ENCODE measurements at regions not wholly inside any gene's neighbourhood (a gene's known extent, or its start where the extent isn't known, plus 50 kb on each side); places are given as distances from the start of the nearest gene placed in this dataset.

DNA sequence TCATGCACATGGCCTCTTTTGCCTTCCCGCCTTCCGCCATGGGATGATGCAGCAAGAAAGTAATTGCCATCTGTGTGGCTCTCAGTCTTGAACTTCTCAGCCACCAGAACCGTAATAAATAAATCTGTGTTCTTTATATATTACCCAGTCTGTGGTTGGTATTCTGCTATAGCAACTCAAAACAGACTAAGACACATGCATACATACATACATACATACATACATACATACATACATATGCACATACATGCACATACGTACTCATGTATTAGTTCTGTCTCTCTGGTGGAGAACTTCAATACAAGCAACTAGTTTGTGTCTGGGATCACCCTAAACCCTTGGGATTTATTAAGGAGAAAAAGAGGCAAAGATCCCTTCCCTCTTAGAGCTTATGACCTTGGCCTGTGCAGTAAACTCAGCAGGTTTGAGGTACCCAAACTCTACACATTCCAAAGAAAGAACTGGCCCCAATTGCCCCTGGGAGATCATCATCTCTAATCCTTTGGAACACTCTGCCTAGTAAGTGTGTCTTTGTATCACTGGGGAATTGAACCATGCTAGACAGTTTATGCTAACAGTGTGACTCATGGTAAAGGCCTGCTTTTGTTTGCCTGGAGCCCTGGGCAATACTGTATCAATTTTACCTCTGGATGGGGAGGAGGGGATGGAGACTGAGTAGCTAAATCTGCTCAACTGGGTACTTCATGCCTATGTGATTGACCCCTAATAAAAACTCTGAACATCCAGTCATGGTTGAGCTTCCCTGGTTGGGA is 115.6 kb upstream of the LMCD1 start:
- TF ChIP-seq, protein P1, sequence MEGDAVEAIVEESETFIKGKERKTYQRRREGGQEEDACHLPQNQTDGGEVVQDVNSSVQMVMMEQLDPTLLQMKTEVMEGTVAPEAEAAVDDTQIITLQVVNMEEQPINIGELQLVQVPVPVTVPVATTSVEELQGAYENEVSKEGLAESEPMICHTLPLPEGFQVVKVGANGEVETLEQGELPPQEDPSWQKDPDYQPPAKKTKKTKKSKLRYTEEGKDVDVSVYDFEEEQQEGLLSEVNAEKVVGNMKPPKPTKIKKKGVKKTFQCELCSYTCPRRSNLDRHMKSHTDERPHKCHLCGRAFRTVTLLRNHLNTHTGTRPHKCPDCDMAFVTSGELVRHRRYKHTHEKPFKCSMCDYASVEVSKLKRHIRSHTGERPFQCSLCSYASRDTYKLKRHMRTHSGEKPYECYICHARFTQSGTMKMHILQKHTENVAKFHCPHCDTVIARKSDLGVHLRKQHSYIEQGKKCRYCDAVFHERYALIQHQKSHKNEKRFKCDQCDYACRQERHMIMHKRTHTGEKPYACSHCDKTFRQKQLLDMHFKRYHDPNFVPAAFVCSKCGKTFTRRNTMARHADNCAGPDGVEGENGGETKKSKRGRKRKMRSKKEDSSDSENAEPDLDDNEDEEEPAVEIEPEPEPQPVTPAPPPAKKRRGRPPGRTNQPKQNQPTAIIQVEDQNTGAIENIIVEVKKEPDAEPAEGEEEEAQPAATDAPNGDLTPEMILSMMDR (IDR thresholded peaks at IDR 0.05; ENCODE audit: low read depth, low read length, missing input control), result no peak
- TF ChIP-seq SP1 (IDR thresholded peaks at IDR 0.05), result no peak
- TF ChIP-seq RAD21 (IDR thresholded peaks at IDR 0.05), result no peak
- no peak for TF ChIP-seq GABPA (IDR thresholded peaks at IDR 0.05 in 1 of 2, conservative IDR thresholded peaks at IDR 0.05 in 1 of 2)
- no peak for TF ChIP-seq ATF3 (IDR thresholded peaks at IDR 0.05)
- no peak for TF ChIP-seq TAF1 (conservative IDR thresholded peaks at IDR 0.05)
- TF ChIP-seq MAX (IDR thresholded peaks at IDR 0.05), result no peak
- TF ChIP-seq, protein P2, sequence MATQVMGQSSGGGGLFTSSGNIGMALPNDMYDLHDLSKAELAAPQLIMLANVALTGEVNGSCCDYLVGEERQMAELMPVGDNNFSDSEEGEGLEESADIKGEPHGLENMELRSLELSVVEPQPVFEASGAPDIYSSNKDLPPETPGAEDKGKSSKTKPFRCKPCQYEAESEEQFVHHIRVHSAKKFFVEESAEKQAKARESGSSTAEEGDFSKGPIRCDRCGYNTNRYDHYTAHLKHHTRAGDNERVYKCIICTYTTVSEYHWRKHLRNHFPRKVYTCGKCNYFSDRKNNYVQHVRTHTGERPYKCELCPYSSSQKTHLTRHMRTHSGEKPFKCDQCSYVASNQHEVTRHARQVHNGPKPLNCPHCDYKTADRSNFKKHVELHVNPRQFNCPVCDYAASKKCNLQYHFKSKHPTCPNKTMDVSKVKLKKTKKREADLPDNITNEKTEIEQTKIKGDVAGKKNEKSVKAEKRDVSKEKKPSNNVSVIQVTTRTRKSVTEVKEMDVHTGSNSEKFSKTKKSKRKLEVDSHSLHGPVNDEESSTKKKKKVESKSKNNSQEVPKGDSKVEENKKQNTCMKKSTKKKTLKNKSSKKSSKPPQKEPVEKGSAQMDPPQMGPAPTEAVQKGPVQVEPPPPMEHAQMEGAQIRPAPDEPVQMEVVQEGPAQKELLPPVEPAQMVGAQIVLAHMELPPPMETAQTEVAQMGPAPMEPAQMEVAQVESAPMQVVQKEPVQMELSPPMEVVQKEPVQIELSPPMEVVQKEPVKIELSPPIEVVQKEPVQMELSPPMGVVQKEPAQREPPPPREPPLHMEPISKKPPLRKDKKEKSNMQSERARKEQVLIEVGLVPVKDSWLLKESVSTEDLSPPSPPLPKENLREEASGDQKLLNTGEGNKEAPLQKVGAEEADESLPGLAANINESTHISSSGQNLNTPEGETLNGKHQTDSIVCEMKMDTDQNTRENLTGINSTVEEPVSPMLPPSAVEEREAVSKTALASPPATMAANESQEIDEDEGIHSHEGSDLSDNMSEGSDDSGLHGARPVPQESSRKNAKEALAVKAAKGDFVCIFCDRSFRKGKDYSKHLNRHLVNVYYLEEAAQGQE (IDR thresholded peaks at IDR 0.05), result no peak
- no peak for TF ChIP-seq ZBTB33 (IDR thresholded peaks at IDR 0.05)
- no peak for TF ChIP-seq YY1 (IDR thresholded peaks at IDR 0.05)
